KMS-11 (cell line): ENCODE measurements at regions not wholly inside any gene's neighbourhood (a gene's known extent, or its start where the extent isn't known, plus 50 kb on each side); places are given as distances from the start of the nearest gene placed in this dataset.
"Not testable (repeated sequence)": the region's sequence is repeated elsewhere in the genome, so short reads cannot be mapped to it uniquely, and the experiment has no call there.

Source experiments
- H2AFZ ChIP-seq: fragments of 200-600 bp; sonication (generic); 2 replicates; pipeline ENCODE4 v1.6.1; 2016; ENCODE audit warnings: antibody characterized with exemption, mixed run types, low read depth
- H3K27ac ChIP-seq: fragments of 200-600 bp; sonication (generic); 2 replicates; pipeline ENCODE4 v1.6.1; 2016; ENCODE audit warnings: mild to moderate bottlenecking, mixed run types
- H3K27me3 ChIP-seq: fragments of 200-600 bp; sonication (generic); 2 replicates; pipeline ENCODE4 v1.6.1; 2017; ENCODE audit warnings: mild to moderate bottlenecking, low read depth, mixed run types, moderate library complexity; ENCODE audit not compliant: insufficient read depth
- H3K36me3 ChIP-seq: fragments of 200-600 bp; sonication (generic); 2 replicates; pipeline ENCODE4 v1.6.1; 2017; ENCODE audit warnings: mild to moderate bottlenecking, mixed run types; ENCODE audit not compliant: insufficient read depth
- H3K4me1 ChIP-seq: fragments of 200-600 bp; sonication (generic); 2 replicates; pipeline ENCODE4 v1.6.1; 2016; ENCODE audit warnings: mild to moderate bottlenecking, low read depth, mixed run types; ENCODE audit not compliant: poor library complexity, severe bottlenecking
- H3K4me2 ChIP-seq: fragments of 200-600 bp; sonication (generic); 2 replicates; pipeline ENCODE4 v1.7.0; 2016; ENCODE audit warnings: mild to moderate bottlenecking, mixed run types
- H3K4me3 ChIP-seq: fragments of 200-600 bp; sonication (generic); IDR thresholded peaks from 2 replicates; pipeline ENCODE4 v1.6.1; 2017; ENCODE audit warnings: low read depth, low read length, mixed read lengths; ENCODE audit not compliant: insufficient read depth
- H3K79me2 ChIP-seq: fragments of 200-600 bp; sonication (generic); 2 replicates; pipeline ENCODE4 v1.6.1; 2016; ENCODE audit warnings: low read depth, mixed run types; ENCODE audit not compliant: insufficient read depth
- H3K9ac ChIP-seq: fragments of 200-600 bp; sonication (generic); 2 replicates; pipeline ENCODE4 v1.6.1; 2016; ENCODE audit warnings: mild to moderate bottlenecking, mixed run types
- H4K20me1 ChIP-seq: fragments of 200-600 bp; sonication (generic); 2 replicates; pipeline ENCODE4 v1.6.1; 2016; ENCODE audit warnings: mild to moderate bottlenecking, mixed run types; ENCODE audit not compliant: insufficient read depth
- TF ChIP-seq, protein P1 (sequence below): fragments of 200-600 bp; sonication (generic); conservative IDR thresholded peaks from 2 replicates; pipeline ENCODE4 v1.6.1; 2017; ENCODE audit warnings: low read depth, mild to moderate bottlenecking, antibody characterized with exemption, low read length, moderate library complexity, mixed read lengths

DNA sequence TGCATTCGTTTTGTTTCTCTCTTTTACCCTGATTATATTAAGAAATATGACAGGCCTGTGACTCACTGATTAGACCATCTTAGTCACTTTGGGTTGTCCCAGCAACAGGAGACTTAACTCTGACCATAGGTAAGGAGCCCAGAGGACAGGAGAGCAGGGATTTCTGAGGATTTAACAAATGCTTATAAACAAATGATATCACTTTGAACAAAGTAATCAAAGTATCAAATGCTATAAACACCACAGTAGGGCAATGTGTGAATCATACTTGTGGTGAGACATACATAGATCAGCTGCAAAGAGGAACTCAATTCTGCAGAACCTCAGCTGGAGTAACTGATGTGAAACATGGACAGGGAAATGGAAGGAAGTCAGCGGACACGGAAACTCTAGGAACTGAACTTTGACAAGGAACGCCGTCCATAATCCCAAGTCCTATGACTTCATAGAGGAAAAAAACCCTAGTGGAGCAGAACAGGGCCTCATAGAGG is 190.6 kb upstream of the MSX2 start:
- H3K27ac ChIP-seq = no peak overlapping the region

DNA sequence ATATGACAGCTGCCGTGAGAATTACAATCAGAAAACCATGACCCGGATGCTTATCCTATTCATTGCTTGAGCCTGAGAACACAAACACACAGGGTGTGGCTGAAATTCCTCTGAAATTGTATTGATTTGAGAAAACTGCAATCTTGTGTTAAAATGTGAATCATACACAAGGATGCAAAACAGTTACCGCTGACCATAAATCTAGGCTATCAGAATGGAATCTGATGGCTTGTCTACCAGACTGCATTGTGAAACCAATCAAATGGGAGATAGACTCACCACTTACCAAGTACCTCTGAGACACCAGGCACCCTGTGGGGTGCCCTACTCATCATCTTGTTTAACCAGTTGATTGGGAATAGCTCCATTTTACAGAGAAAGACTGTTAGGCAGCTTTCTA is 188.7 kb upstream of the MSX2 start:
- TF ChIP-seq, protein P1, sequence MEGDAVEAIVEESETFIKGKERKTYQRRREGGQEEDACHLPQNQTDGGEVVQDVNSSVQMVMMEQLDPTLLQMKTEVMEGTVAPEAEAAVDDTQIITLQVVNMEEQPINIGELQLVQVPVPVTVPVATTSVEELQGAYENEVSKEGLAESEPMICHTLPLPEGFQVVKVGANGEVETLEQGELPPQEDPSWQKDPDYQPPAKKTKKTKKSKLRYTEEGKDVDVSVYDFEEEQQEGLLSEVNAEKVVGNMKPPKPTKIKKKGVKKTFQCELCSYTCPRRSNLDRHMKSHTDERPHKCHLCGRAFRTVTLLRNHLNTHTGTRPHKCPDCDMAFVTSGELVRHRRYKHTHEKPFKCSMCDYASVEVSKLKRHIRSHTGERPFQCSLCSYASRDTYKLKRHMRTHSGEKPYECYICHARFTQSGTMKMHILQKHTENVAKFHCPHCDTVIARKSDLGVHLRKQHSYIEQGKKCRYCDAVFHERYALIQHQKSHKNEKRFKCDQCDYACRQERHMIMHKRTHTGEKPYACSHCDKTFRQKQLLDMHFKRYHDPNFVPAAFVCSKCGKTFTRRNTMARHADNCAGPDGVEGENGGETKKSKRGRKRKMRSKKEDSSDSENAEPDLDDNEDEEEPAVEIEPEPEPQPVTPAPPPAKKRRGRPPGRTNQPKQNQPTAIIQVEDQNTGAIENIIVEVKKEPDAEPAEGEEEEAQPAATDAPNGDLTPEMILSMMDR = no peak
- Histone ChIP-seq H3K4me3 (no peak overlapping the region), H3K9ac (no peak overlapping the region), H3K4me1 (no peaks in the 10 kb centered on the region), H3K27me3 (no peaks in the 10 kb centered on the region), H3K4me2 (no peak overlapping the region), H4K20me1 (no peaks in the 10 kb centered on the region), H3K79me2 (no peaks in the 10 kb centered on the region), H3K27ac (no peak overlapping the region), H3K36me3 (no peaks in the 10 kb centered on the region), H2AFZ (no peak overlapping the region)

More for the DNA sequence above, 190.6 kb upstream of the MSX2 start:
- H4K20me1 ChIP-seq = no peaks in the 10 kb centered on the region
- TF ChIP-seq, protein P1 = no peak
- H3K4me3 ChIP-seq = no peak overlapping the region
- H3K79me2 ChIP-seq = no peaks in the 10 kb centered on the region
- H3K36me3 ChIP-seq = no peaks in the 10 kb centered on the region
- H3K4me1 ChIP-seq = no peaks in the 10 kb centered on the region
- H3K9ac ChIP-seq = no peak overlapping the region
- H3K4me2 ChIP-seq = no peak overlapping the region
- H2AFZ ChIP-seq = no peak overlapping the region
- no peaks in the 10 kb centered on the region for H3K27me3 ChIP-seq

DNA sequence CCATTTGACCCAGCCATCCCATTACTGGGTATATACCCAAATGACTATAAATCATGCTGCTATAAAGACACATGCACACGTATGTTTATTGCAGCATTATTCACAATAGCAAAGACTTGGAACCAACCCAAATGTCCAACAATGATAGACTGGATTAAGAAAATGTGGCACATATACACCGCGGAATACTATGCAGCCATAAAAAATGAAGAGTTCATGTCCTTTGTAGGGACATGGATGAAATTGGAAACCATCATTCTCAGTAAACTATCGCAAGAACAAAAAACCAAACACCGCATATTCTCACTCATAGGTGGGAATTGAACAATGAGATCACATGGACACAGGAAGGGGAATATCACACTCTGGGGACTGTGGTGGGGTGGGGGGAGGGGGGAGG is 184.6 kb upstream of the MSX2 start:
- not testable (repeated sequence) for H3K36me3 ChIP-seq, H3K27me3 ChIP-seq, H3K4me3 ChIP-seq, H3K27ac ChIP-seq, H3K9ac ChIP-seq, H3K4me1 ChIP-seq, H4K20me1 ChIP-seq, H3K4me2 ChIP-seq, H3K79me2 ChIP-seq, H2AFZ ChIP-seq

- Histone ChIP-seq H3K27ac (no peak overlapping the region), H3K36me3 (no peaks in the 10 kb centered on the region), H3K4me2 (no peak overlapping the region), H4K20me1 (no peaks in the 10 kb centered on the region), H3K4me3 (no peak overlapping the region), H2AFZ (no peak overlapping the region), H3K9ac (no peak overlapping the region), H3K27me3 (no peaks in the 10 kb centered on the region), H3K4me1 (no peaks in the 10 kb centered on the region), H3K79me2 (no peaks in the 10 kb centered on the region)
- TF ChIP-seq, protein P1 = no peak
Observed at GRCh38 chr5:174542037-174542436, 182.3 kb upstream of the MSX2 start.

DNA sequence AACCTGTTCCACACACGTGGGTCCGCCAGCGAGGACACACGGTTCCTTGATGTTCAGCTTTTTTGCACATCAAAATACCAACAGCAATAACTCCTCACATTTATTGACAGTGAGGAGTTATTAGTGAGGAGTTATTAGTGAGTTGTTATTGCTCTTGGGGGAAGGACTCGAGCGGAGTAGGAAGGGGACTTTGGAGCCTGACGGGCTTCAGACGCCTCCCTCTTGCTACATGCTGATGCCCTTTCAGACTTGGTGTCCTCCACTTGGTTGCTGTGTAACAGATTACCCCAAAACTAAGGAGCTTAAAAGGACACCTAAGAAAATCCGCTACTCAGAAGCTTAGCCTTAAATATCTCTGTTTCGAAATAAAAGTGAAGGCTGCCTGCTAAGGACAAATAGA is 181.9 kb upstream of the MSX2 start:
- Histone ChIP-seq H3K9ac (no peak overlapping the region), H3K27ac (no peak overlapping the region), H4K20me1 (no peaks in the 10 kb centered on the region), H2AFZ (no peak overlapping the region), H3K27me3 (no peaks in the 10 kb centered on the region), H3K4me1 (no peaks in the 10 kb centered on the region), H3K36me3 (no peaks in the 10 kb centered on the region), H3K79me2 (no peaks in the 10 kb centered on the region), H3K4me3 (no peak overlapping the region), H3K4me2 (no peak overlapping the region)
- TF ChIP-seq, protein P1 = no peak
